HG03095 (cell line): ENCODE measurements at regions not wholly inside any gene's neighbourhood (a gene's known extent, or its start where the extent isn't known, plus 50 kb on each side); places are given as distances from the start of the nearest gene placed in this dataset.
"Not testable (repeated sequence)": the region's sequence is repeated elsewhere in the genome, so short reads cannot be mapped to it uniquely, and the experiment has no call there.

ENCODE experiments used
- ATAC-seq: cut with Tn5 transposase; IDR thresholded peaks from one replicate; pipeline ENCODE4 v1.9.1; 2021; ENCODE audit warnings: moderate library complexity; ENCODE audit not compliant: unreplicated experiment

DNA sequence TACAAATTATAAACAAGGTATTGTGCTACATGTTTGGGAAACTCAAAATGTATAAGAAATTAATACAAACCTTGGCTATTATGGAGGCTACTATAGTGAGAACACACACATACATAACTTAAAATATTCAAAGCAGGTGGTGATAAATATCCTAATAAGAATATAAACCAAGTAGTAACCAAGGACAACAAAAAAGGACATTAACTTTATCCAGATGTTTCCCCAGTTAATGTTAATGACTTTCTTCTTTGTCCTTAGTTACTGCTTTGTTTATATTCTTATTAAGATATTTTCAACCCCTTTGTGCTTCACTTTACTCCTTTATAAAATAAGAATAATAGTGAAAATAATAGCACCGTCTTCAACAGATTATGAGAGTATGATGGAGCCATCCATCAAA is 241.6 kb downstream of the CALCRL start:
- no peak for ATAC-seq

DNA sequence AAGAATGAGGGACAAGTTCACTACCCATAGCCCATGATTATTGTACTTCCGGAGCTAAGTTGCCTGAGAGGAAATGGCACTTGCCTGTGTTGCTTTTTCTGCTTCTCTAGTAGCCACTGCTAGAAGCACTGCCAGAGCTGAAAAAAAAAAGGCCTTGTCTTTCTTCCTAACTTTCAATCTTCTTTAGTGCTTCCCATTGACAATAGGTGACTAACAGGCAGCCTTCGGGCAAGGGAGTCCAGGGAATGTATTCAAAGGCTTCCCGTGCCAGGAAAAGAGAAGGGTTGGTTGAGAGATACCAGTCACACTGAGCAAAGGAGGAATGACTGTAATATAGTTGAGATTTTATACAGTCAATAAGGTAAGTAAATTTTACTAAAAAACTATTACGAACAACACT is 242.0 kb downstream of the CALCRL start:
- no peak for ATAC-seq

DNA sequence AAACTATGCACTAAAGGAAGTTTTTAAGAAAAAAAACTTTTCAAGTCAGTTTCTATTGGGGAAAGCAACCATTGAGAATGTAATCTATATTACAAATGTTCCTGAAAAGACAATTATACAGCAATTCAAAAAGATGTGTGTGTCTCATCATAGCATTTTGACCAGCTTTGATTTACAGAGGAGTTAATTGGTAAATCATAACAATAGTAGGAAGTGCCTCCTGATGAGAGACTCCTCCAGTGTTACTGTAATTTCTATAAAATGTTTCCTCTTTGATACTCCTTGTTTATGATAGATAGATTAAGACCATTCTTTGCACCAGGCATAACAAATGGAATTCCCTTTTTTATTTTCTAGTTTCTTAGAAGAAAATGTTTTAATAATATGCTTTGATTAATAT is 249.9 kb downstream of the CALCRL start:
- ATAC-seq, result no peak

DNA sequence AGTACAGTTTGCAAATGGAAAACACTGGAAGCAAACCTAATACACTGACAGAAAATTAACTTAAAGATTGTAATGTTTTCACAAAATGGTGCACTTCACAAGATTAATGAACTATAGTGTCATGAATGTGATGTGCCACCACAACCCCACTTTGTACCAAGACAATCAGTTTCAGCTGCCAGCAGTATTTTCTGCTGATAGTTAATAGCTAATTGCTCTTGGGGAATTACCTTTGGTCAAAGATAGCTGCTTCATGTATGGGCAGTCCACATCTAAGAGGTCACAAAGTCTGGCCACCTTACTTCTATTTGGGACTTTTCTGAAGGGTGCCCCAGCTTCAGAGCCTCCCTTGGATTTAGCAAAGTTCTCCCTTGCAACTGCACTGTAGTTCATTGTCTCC is 254.0 kb downstream of the CALCRL start:
- no peak for ATAC-seq

DNA sequence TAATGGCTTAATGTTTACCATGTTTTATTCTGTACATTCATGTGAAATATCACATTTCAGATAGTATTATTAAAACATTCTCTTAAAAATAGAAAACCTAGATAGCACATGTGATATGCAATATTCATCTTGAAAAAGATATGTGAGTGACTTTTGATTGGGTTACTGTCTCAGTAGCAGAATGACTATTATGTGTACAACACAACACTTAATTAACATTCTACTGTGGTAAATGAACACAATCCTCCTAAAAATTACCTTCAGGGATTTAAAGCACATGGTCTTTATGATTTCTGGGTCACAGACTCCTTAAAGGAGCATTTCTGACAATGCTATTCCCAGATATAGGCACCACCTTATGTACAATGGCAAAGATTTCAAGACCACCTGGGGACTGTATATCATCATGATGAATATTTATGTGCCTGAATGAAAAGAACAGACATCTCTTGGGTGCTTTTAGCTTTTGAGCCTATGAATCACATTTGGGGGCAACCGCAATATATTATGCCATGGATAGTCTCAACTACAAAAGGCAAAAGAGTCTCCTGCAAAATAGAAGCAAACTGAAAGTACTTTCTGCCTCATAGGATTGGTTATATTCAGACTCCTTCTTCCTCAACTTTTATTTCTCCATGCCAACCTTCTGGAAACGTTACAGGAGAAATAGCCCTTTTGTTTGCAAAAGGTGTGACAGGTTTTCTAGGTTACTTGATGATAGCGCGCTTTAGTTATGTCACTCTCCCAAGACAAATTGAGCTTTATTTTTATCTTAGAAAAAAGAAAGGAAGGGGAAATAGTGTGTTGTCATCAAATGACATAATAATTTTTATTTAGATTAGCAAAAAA is 259.0 kb downstream of the CALCRL start:
- ATAC-seq, result no peak

DNA sequence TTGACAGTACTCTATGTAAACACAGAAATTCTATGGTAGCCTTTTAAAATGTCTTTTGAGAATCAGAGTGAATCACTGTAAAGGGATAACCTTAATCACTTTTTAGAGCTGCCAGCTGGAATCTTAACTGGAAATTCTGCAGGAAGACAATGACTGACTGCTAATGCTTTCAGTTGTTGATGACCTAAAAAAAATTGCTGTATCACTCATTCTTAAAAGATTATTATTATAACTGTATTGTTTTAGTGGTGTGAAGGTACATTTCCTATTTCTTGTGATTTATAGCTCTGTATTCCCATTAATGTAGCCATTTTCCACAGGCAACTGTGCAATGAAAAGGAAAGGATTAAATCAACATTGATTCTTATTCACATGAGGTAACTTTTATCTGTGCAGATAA is 260.5 kb downstream of the CALCRL start:
- no peak for ATAC-seq

DNA sequence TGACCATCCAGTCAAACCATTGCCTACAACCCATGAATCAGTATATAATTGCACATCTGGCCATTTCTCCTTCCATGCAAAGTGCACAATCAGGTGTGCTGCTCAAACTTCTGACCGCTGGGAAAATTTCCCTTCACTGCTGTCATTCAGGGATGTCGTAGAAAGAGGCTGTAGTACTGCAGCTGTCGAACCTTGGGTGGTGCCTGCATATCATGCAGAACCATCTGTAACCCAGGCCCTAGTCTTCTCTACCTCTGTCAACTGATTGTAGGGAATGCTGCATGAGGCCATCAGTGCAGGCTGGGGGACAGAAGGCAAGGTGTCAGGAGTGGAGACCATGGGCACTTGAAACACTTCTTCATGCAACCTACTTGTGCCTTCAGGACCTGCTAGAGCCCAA is 267.5 kb downstream of the CALCRL start:
- ATAC-seq, result no peak

DNA sequence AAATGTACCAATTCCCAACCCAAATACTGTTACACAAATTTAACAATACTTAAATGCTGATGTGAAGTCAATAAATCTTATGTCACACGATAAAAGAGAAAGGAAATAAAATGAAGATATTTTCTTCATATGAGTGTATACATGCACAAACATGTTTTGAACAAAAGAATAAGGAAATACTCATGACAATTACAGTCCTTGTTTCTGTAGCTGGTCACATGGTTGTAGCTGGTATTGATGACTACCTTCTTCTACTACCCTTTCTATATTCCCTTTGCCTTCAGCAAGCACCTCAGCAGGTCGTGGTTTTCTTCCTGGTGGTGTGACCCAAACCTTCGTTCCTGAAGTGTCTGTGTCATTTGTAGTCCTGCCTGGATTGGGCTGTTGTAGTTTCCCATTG is 269.2 kb downstream of the CALCRL start:
- ATAC-seq, result not testable (repeated sequence)

DNA sequence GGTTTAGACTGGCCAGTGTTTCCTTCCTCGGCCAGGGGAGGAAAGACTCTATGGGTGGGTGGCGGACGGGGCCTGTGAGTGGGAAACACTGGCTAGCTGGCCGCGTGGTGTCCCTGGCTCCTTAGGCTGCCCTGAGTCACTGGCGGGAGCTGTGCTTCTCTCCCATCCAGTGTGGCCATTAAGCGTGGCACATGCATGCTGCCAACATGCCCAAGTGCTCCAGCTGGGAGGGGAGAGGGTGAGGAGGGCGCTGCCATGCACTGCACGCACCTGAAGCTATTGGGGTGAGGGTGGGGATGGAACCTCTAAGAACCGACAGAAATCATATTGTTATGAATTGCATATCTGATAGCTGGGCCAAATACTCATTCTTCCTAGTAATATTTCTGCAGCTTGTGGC is 270.8 kb downstream of the CALCRL start:
- no peak for ATAC-seq

DNA sequence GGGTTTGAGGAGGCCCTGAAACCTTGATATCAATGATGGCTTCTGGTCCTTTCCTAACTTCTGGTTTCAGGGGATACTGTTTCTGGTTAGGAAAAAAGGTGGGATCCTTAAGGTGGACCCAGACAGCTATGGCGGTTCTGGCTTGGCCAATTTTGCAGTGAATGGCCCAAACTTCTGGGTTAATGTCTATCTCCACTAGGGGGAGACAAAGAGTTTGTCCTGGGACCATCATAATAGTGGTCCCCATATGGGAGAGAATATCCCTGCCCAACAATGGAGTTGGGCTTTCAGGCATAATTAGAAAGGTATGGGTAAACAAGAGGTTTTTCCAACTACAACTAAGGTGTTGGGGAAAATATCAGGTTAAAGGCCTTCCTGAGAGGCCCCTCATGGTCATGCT is 273.5 kb downstream of the CALCRL start:
- no peak for ATAC-seq

DNA sequence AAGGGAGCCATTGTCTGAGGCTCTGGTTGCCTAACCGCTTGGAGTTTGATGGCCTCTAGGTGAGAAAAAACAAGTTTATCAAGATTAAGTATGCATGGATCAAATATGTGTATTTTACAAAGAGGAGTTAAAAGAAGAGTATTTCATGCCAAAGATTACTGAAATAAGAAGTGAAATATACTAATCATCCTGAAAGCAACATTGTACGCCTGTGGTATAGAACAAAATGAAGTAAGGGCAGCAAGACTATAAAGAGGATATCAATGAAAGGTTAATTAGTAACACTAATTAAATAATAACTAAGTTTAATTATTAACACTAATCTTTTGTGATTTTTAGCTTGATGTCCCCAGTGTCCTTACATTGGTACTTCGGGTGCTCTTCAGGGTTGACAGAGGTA is 276.7 kb downstream of the CALCRL start:
- ATAC-seq, result peak; percentile 31

DNA sequence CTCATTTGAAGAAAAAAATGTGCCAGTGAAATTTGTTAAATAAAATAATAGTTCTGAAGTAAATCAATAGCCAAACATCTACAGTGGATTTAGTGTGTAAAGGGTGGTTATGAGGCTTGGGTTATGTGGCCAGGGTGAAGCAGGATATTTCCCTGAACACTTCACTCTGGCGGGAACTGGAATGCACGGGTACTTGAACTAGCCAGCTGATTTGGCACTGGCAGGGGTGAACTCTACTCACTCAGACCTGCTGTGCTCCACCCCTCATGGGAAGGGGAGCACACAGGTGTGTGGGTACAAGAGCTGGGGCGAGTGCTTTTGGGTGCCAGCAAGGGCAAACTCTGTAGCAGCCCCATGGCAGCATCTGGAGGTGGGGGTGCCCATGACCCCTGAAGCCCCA is 278.2 kb downstream of the CALCRL start:
- no peak for ATAC-seq

DNA sequence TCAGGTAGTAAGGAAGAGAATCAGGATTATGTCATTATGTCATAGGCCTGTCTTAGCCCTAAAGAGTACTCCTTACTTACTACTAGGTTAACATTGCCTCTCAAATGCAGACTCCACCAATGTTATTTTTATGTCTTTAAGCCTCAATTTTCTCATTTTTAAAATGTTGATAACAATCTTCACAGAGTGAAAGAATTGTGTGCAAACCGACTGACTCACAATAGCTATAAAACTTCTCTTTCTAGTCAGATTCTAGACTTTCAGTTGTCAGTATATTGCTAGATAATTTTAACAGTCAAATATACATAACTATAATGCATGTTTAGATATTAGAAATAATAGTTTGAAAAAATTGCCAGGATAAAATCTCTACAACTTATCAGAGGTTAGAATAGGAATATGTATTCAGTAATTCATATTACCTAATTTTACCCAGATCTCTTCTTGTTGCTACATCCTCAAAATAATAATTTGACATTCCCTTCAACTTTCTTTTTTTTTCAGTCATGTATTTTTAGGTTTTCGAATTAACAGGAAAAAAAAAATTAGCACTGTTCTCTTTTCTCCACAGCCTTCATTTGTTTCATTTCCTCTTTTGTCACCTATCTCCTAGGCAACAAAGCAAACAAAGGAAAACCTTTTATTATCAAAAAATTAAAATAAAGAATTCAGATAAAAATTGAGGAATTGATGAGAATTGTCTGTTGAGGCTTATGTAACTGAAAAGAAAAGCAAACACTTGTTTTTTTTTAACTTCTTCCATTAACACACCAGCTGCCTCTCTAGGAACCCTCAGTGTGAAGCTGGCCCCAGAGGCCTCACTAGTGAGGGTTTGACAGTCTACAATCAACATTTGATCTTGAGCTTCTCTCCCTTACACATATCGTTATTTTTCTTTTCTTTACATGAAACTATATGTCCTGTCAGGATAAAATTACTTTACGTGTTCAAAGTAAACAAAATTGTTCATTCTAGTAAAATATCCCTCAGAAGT is 279.0 kb downstream of the CALCRL start:
- ATAC-seq, result peak; percentile 66

DNA sequence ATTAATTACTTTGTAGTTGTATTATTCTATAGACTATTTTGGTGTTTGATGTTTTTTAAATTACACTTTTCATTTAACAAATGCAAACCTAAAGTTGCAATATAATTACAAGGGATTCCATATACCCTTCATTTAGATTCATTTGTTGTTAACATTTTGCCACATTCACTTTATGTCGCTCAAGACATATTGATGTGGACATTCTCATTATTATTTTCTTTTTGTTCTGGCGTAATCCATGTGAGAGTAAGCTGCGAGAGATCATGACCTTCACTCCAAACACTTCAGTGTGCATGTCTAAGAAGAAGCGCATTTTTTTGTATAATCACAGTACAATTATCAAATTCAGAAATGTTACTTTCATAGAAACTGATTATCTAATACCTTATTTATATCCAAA is 280.6 kb downstream of the CALCRL start:
- ATAC-seq, result no peak

DNA sequence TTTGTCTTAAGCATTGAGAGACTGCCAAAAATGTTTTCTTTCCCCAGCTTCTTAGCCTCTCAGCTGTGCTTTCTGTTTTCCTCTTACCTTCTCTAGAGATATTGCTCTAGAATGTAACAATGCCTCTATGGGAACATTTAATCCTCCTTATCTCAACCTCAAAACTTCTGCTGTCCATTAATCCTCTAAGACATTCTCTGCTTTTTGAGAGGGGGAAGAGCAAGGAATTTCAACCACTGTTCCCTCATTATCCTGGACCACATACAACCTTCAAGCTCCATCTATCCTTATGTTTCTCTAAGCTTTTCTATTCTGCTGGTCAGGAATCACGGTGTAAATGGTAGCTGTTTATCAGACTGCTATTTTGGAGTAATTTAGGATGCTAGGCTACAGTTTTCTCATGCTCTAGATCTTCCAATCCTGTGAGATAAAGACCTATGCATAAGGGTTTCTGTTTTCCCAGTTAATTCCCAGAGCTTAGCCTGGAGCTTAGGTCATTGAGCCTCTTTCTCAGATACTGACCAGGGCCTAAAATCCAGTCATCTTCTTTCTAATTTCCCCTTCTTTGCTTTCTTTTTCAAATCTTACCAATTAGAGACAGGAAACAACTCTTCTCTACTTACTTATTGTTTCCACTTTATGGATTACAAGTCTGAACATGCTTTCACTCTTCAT is 282.0 kb downstream of the CALCRL start:
- no peak for ATAC-seq

DNA sequence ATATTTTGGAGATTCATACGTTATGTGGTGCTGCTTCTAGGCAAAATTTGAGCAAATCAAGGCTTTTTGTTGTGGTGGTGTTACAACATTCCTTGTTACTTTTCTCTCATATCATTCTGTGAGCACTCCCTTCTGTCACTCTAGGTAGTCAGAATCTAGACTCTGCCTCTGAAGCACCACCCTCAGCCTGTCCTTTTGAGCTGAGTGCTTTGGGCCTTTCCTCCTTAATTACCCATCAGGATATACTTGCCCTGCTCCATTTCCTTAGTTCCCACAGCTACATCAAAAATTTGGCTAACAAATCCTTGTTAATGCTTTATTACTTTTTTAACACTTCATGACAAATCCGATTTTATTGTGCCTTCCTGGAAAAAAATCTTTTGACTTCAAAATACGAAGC is 289.6 kb downstream of the CALCRL start:
- ATAC-seq, result no peak

DNA sequence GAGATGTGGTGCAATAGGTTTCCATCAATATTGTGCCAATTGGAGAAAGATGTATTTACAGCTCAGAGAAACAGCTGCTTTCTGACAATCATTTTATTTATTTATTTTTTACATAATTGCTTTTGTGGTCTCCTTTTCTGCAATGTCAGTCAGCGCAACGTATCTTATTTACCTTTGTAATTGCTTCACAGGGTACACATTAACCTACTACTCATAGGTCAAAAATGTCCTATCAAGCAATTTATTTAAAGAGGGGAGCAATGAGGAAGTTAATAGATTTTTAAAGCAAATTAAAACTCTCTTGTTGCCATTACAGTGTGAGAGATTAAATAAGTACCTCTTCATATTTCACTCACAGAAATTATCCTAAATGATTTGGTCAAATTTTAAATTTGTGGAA is 291.0 kb downstream of the CALCRL start:
- no peak for ATAC-seq

DNA sequence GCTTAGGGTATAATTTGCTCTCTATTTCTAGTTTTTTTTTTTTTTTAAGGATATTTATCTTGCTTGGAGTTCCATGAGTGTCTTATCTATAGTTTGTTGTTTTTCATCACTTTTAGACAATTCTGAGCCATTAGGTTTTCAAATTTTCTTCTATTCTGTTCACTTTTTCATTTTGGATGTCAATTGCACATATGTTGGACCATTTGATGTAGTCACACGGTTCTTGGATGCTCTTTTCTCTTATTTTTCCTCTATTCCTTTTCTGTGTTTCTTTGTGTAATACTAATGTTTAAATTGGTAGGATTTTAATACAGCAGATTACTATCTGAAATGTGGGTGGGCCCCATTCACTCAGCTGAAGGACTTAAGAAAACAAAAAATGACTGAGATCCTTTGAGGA is 292.6 kb downstream of the CALCRL start:
- ATAC-seq, result no peak

DNA sequence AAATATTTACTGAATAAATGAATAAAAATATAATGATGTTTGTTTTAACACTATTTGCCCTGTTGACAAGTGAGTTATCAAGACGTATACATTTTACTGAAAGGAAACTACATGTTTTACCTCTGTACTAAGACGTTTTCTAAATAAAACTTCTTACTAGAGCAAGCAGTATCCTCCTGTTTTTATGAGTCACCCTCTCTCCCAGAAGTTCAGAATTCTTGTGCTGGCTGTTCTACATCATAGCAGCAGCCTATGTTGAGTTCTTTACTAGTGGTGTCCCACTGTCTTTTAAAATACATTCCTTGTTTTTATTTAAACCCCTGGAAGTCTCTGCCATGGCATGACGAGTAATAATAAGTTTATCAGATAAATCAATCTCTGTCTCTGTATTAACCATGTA is 297.4 kb downstream of the CALCRL start:
- no peak for ATAC-seq

DNA sequence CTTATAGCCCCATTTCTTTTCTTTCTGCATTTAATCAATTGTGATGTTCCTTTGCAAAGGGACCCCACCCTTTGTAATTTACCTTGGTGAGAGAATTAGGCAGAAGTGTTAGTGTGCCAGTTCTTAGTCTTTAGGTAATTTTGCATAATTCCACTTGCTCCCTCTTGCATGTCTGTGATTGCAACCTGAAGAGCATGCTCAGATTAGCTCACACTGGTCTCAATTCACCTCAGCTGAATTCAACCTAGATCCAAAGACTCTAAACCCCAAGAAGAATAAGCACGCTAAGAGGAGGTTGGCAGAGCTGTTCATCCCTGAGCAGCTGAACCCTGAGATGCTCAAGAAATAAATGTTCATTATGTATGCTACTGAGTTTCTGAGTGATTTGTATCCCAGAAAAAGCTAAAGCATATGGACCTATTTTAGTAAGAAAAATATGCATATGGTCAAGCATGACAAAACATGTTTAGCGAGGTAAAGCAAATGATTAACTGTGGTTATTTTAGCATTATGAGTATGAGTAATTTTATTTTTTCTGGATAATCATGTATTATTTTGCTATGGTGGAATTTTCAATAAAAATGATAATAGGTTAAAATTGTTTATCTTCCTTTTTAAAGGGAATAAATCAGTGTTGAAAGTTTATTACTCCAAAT is 299.2 kb upstream of the ZSWIM2 start:
- no peak for ATAC-seq

DNA sequence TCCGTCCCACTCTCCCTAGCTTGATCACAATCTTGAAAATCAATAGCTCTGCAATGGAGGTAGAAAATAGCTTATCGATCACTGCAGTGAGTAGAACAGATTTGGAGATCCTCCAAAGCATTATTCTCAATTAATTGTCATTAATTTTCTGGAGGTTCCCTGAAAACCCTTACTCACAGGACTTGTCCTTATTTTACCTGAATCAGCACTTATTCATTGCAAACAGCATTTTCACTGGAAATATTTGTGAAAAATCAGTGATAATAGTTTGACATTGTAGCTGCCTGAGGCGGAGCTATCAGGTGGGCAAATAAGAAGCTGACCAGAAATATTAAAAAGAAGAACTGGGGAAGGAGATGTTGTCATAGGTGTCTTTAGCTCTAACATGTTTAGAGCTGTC is 294.6 kb upstream of the ZSWIM2 start:
- ATAC-seq, result no peak
